GM19239 (cell line): ENCODE measurements at regions not wholly inside any gene's neighbourhood (a gene's known extent, or its start where the extent isn't known, plus 50 kb on each side); places are given as distances from the start of the nearest gene placed in this dataset.
"Not testable (repeated sequence)": the region's sequence is repeated elsewhere in the genome, so short reads cannot be mapped to it uniquely, and the experiment has no call there.

Experiments used
- DNase-seq: peaks from one replicate; pipeline ENCODE4 v3.0.0; 2011; ENCODE audit warnings: low spot score; ENCODE audit not compliant: insufficient read length
- FAIRE-seq: peaks from 2 replicates; lab custom pipeline; 2011; peaks lifted over from hg19 to GRCh38; lab: Jason Lieb, UNC

DNA sequence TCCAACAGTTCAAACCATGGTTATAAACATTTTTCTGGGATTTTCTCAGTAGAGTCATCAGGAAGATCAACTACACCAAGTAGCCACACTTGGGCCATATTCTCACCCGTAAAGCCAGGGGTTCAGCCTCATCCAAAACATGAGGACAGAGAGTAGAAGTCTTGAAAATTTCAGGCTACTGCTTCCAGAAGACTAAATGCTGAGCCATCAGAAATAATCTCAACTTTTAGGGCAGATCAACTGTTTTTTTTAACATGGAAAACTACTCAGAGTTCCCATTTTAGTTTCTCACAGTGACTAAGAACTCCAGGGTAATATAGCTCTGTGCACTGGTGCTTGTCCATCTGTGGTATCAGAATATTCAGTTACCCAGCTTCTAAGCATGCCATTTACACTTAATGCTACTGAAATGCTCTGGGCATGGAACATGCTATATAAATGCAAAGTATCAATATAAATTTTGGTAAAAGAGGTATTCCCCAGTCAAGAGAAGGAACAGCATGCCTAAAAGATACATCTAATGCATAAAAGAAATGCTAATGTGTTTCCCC lies 300.1 kb upstream of the LRRN1 start:
- no peak for DNase-seq
- FAIRE-seq: no peak

DNA sequence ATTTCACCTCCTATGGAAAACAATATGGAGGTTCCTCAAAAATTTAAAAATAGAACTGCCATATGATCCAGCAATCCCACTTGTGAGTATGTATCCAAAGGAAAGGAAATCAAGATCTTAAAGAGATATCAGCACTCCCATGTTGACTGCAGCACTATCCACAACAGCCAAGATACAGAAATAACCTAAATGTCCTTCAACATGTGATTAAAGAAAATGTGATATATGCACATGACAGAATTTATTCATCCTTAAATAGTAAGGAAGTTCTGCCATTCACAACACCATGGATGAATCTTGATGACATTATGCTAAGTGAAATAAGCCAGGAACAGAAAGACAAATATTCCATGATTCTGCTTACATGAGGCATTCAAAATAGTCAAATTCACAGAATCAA lies 303.6 kb upstream of the LRRN1 start:
- DNase-seq: no peak
- FAIRE-seq: no peak

DNA sequence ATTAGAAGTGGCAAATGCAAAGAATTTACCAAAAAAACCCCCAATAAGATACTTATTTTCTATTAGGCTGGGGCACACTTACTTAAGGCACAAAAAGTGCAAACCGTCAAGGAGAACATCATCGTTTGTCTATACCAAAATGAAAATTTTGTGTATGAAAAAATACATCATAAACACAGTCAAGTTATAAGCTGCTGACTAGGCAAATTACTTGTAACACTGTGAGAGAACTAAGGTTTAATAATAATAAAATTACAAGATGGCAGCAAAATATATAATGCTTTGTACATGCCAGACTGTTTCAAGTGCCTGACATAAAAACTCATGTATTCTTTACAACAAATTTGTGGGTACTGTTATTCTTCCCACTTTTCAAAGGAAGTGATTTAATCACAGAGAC lies 297.2 kb upstream of the CRBN start:
- no peak for DNase-seq

DNA sequence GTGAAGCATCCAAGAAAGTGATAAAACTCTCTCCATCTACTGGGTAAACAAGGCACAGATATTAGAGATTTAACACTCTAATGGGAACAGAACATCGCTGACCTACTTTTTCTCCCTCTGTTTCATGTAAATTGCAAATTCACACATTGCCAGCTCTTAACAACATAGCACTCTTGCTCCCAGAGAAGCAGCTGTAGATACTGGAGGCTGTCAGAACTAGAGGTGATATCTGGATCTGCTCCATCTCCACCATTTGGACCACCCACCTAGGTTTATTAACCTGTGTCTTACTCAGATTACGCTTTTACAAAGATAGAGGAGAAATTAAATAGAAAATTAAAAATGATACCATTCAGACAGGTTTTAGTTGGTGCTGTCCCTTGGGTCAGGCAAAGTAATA lies 289.1 kb upstream of the CRBN start:
- no peak for DNase-seq
- FAIRE-seq: no peak

More for the DNA sequence above, 297.2 kb upstream of the CRBN start:
- no peak for FAIRE-seq

DNA sequence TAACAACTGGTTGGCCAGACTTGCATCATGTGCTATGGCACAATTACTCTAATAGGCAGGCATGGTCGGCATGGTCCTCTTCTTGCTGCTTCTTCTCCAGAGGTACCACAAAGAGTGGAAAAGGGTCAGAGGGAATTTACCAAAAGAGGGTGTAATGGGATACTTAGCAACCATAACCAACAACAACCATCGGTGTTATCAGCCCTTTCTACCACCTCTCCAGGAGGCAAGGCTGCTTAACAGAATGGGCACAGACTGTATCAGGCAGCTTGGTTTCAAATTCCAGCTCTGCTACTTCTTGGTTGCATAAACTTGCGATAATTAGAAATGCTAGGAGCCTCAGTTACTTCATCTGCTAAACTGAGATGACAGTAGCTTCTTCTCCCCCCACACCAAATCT lies 284.6 kb upstream of the CRBN start:
- DNase-seq (no peak), FAIRE-seq (no peak)

DNA sequence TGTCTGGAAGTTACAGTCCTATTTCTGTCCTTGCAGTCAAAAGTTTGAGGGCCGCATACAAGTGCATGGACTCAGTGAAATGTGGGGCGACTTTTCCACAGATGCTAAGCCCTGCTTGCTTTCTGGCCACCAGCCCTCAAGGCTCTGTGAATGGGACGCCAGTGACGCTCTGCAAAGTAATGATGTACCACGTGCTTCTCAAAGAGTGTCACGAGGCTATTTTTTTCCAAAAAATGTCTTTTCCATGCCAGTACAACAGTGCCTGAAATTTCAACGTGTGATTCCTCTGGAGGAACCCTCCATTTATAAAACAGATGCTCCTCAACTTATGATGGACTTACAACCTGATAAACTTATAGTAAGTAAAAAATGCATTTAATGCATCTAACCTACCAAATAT lies 281.8 kb upstream of the CRBN start:
- DNase-seq: no peak
- no peak for FAIRE-seq

DNA sequence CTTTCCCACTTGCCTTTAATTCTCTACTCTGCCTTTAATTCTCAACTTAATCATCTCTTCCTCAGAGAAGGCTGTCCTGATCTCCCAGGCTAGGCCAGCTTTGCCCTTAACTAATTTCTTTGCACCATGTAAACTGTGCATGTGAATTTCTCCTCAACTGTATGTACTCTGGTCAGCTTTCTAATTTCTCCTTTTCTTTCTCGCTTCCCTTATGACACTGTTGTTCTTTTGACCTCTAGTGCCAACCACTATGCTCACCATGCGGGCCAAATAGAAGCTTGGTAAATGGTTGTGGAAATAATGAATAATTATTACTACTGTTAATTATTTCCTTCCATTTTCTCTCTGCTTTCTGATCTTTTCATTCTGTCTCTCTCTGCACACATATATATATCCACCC lies 269.0 kb upstream of the CRBN start:
- FAIRE-seq (no peak), DNase-seq (no peak)

DNA sequence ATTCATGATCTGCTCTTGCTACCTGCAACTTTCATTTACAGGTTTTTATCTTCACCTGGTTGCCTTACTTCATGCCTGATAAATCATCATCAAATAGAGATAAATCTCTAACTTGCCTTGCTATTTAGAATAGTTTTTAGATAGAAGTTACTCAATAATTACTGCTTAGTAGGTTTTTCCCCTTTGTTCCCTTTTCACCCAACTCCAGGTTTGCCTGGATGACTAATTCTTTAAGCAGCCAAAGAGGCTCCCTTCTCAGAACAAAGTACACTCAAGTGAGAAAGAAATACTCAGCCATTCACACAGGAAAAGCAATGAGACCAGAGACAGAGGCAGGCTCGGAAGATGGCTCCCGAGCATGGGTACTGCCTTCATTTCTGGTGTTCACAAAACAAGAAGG lies 268.1 kb upstream of the CRBN start:
- DNase-seq: no peak
- no peak for FAIRE-seq

DNA sequence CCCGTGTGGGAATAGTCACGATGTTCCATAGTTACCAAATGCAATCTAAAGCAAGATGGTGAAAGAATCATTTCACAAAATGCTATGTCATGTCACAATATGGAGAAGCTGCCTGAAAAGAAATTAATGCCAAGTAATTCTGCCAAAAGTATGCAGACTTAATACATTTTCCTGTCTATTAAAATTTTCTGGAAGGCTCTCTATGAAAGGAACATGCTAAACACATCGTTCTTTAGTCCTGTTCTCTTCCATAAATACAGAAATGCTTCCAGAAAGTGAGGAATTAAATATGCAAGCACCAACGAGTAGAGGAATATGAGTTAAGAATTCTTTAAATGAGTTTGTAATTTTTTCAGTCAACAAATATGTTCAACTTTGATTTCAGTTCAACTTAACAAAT lies 266.8 kb upstream of the CRBN start:
- DNase-seq (no peak), FAIRE-seq (no peak)

DNA sequence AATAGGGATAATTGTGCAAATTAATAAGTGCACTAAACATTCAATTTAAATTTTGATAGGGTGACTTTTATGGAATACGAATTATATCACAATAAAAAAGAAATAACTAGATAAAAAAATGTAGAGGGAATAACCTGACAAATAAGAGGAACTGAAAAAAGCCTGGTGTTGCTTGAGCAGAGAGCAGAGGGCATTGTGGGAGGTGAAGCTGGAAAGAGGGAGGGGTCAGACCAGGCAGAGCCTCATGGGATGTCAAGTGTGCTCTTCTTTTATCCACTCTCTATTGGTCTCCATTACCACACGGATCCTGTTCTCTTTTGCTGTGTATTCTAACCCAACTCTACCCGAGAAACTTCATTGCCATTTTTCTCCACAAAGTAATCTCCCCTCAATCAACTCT lies 264.0 kb upstream of the CRBN start:
- no peak for DNase-seq
- no peak for FAIRE-seq

DNA sequence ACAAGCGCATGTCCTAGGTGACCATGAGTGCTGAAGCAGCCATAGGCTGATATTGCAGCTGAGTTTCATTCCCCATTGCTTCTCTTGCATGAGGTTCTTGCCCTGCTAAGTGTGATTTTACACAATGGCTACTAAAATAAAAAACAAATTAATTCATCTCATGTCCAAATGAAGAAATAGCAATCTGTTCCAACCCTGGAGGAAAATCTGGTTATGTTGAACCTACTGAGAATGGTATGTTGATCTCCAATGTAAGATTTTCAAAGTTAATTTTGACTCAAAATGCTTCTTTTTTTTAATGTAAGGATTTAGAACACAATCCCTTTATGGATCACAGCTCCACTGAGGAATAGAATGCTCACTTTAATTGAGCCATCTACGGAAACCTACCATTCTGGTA lies 254.2 kb upstream of the CRBN start:
- FAIRE-seq (no peak), DNase-seq (no peak)

DNA sequence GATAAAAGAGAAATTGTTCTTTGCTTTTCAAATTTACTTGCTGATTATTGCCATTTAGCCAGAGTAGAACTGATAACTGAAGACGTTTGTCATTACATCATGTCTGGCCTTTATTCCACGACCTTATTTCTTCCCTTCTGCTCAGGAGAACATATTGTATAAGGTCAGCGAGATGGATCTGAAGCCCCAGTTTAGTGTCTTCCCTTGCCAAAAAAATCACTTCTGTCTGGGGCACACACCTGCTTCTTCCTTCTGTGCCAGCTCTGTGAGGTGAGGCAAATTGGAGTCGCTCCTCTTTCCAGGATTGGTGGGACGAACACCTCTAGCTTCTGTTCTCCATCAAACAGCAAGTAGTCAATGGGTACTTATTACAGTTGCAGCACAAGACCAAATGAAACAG lies 250.3 kb upstream of the CRBN start:
- DNase-seq (no peak), FAIRE-seq (no peak)

DNA sequence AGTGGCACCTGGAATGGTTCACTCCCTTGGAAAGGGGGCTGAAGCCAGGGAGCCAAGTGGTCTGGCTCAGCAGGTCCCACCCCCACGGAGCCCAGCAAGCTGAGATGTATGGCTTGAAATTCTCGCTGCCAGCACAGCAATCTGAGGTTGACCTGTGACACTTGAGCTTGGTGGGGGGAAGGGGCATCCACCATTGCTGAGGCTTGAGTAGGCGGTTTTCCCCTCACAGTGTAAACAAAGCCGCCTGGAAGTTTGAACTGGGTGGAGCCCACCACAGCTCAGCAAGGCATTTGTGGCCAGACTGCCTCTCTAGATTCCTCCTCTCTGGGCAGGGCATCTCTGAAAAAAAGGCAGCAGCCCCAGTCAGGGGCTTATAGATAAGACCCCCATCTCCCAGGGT lies 228.2 kb upstream of the CRBN start:
- FAIRE-seq, DNase-seq: not testable (repeated sequence)

DNA sequence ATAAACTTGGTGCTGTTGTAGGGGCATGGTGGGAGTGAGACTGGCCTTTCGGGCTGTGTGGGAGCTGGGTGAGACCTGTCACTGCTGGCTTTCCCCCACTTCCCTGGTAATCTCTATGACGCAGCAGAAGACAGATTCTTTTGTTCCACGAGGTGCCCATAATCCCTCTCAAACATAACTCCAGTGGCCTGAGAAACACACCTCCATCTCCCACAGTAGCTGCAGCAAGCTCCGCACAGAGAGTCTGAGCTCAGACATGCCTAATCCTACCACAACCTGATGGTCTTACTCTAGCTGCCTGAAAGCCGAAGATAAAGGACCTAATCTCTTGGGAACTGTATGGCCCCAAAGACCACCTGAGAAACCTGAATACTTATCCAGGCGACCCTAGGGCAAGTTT lies 225.6 kb upstream of the CRBN start:
- DNase-seq (no peak), FAIRE-seq (no peak)

DNA sequence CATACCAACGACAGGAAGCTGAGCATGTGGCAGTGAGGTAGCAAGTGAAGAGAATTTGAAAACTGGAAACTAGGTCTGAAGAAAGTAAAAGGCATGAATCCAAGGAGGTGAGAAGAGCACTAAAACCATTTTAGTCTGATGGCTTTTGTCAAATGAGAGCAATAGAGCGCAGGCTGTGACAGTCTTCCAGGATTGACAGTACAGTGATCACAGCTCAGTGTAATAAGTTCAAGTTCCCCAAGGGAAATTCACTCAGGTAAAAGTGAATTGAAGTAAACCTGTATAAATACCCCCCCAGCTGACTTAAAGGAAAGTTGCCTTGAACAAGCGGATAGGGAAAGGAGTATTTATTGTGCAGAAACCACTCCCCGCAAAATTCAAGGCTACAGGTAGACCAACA lies 224.2 kb upstream of the CRBN start:
- FAIRE-seq: no peak
- no peak for DNase-seq

DNA sequence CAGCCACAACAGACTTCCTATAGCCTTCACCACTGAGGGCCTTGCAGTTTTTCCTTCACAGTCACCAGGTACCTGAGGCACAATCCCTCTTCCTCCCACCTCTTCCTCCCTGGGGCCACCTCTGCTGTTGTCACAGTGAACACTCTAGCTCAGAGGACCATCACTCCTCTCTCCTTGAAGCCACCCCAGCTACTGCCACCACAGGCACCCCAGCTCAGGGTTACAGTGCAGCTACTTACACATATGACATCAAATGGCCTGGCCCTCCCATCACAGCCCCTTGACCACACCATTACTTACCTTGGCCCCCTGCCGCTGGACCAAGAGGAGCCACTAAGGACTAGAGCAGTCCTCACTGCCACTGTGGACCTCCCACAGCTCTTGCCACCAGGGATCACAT lies 213.5 kb upstream of the CRBN start:
- FAIRE-seq (no peak), DNase-seq (no peak)

DNA sequence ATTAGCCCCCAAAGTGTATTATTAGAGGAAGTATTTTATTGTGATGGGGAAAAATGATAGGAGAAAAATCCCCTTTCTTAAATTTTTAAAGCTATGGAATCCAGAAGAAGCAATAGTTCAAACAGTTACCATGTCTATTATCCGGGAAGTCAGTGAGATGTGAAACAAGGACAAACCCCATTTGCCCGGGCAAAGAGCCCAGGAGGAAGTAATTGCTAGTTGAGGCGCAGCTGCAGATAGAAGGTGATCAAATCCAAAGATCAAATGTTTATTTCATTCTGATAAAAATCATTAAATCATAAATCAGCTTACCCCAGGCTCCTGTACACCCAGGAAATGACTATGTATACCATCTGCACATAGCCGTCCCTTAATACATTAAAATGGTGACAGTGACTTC lies 204.0 kb upstream of the CRBN start:
- no peak for FAIRE-seq
- DNase-seq: no peak

DNA sequence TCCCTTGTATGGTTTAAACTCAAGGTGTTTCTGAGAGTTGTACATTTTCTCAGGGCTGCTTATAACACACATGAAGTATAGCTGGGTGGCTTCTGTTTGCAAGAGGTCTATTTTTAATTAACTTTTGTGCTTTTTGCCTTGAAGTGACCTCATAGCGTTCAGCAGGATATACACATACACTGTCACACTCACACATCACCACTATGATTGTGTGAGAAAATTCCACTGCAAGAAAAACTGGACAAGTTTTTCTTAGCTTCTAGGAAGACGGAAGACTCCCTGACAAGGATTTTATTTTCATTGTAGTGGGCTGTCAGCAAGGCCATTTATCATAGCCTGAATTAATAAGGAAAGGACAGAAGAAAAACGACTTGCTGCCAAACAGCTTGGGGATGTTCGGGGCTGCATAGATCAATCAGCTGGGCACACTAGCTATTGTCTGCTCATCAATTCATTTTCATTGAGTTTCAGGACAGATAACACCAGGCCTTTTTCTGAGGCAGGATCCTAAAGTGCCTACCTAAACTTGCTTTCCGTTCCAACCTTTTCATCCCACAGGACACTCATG lies 192.8 kb upstream of the CRBN start:
- DNase-seq (no peak), FAIRE-seq (no peak)

DNA sequence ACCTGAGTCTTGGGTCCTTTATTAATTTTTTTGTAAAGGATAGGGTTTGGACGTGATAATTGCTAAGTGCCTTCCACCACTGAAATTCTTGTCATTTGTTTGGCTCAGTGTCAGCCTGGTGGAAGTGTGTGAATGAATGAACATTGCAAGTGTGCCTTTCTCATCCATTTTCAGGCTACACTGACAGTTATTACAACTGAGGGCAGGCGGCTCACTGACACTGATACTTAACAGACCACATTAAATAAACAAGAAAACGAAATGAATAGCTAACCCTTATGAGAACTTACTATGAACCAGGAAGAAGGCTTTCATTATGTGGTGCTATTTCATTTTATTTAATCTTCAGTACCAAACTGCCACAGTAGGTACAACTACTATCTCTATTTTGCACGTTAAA lies 188.8 kb upstream of the CRBN start:
- DNase-seq (no peak), FAIRE-seq (no peak)

DNA sequence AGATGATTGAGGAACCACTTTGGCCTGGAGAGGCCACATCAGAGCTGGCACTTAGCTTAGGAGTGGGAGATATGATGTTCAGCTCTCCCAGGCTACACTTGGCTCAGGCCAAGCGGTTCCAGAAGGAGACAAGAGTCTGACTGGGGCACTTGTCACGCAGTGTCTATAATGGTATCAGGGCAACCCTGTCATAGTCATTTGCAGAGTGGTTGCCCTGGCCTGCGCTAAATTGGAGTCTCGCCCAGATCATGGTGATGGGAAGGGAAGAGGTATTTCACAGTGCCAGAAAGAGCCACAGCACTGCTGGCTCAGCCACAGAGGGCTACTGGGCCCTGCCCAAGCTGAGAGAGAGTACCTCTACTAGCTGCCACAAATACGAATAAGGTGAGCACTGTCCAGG lies 186.9 kb upstream of the CRBN start:
- FAIRE-seq (no peak), DNase-seq (no peak)

DNA sequence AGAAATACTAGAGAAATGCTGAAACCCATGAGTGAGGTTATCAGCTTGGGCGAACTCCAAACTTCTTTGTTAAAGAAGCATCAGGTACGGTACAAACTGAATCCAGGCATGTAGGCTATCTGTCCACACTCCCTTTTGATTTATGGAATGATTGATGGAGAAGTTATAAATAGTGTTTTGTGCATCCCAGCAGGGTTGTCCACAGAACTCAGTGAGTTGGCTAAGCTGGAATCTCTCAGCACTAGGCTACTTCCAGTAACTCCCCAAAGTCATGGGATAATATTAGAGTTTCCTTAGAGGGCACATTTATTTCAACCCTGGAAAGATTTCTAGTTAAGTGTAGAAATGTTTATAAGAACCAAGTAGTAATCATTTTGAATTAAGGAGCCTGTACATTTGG lies 186.2 kb upstream of the CRBN start:
- FAIRE-seq: no peak
- no peak for DNase-seq

DNA sequence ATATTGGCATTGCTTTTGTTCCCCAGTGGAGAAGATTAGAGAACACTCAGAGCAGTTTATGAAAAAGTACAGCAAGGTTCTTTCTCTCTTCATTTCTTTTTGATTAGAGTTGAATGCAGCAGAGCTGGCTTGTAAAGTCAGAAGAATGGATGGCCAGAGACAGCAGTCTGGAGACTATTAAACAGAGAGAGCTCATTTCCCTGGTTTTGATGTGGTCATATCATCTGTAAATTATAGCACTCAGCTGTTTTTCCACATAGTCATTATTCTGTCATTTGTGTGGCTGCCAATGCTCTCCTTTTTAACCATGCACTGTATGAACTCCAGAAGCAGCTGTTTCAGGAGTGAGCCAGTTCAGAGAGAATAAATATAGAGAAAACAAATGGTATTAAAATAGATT lies 177.4 kb upstream of the CRBN start:
- FAIRE-seq (no peak), DNase-seq (no peak)

DNA sequence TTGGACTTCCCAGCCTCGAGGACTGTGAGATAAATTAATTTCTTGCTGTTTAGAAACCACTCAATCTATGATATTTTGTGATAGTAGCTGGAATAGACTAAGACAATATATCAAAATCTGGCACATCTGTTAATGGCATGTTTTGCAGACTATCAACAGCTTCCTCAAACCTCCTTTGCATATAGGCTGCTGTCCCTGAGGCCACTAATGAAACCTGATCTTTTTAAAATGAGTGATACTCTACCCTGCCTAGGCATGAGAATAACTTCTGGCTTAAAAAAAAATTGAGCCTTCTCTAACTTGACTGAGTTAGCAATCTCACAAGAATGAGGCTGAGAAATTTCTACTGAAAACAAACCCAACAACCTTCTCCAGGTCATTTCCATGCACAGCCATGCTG lies 176.0 kb upstream of the CRBN start:
- FAIRE-seq (no peak), DNase-seq (no peak)
